ENCODE measurements at regions not wholly inside any gene's neighbourhood (a gene's known extent, or its start where the extent isn't known, plus 50 kb on each side); places are given as distances from the start of the nearest gene placed in this dataset.

GRCh38 chrX:67044866-67045265, 406.0 kb upstream of the EDA2R start:
- TF ChIP-seq POLR2AphosphoS5 (IDR thresholded peaks at IDR 0.05; ENCODE audit: low read depth, low read length) (no peak), POLR2A (IDR thresholded peaks at IDR 0.05; ENCODE audit: low read depth, low read length) (no peak)
